Peyer's patch (tissue), 4 donors: ENCODE measurements at regions not wholly inside any gene's neighbourhood (a gene's known extent, or its start where the extent isn't known, plus 50 kb on each side); places are given as distances from the start of the nearest gene placed in this dataset.
"Not testable (repeated sequence)": the region's sequence is repeated elsewhere in the genome, so short reads cannot be mapped to it uniquely, and the experiment has no call there.

Experiments
- CTCF ChIP-seq, 6 experiments: fragments of 450-650 bp in 4 of 6; fragments of 200-600 bp in 2 of 6; sonication (generic) in 1 of 6; IDR thresholded peaks; one replicate each; pipeline ENCODE4 v1.5.1; 2017 to 2019; ENCODE audit warnings: antibody characterized with exemption in 6 of 6, mild to moderate bottlenecking in 3 of 6, moderate library complexity in 1 of 6
- POLR2A ChIP-seq, 2 donors: fragments of 450-650 bp; IDR thresholded peaks; one replicate each; pipeline ENCODE4 v1.5.1; 2017; ENCODE audit warnings: antibody characterized with exemption in 2 of 2, mild to moderate bottlenecking in 2 of 2, moderate library complexity in 2 of 2

GRCh38 chr3:18182923-18183322 lies 242.2 kb downstream of the SATB1 start:
- not testable (repeated sequence) for TF ChIP-seq POLR2A, CTCF (IDR thresholded peaks at IDR 0.05)
